Gastrocnemius medialis (tissue), 4 donors: ENCODE measurements at regions not wholly inside any gene's neighbourhood (a gene's known extent, or its start where the extent isn't known, plus 50 kb on each side); places are given as distances from the start of the nearest gene placed in this dataset.

Experiments
- ATAC-seq, 2 donors: fragments of 150-250 bp; one replicate each; pipeline ENCODE4 v1.9.1; 2016
- DNase-seq, 2 donors: peaks; one replicate each; pipeline ENCODE4 v3.0.0-alpha.2; 2019
- H3K27ac ChIP-seq, 4 donors: fragments of 200-600 bp; sonication (generic); 1 replicate in 1 of 4; 2 replicates in 3 of 4; pipeline ENCODE4 v1.5.1; 2016 to 2018; ENCODE audit warnings: mild to moderate bottlenecking in 2 of 4, moderate library complexity in 1 of 4
- H3K27me3 ChIP-seq, 3 donors: fragments of 200-600 bp; sonication (generic) in 2 of 3; 1 replicate in 1 of 3; 2 replicates in 2 of 3; pipeline versions ENCODE4 v1.5.1 to v1.6.0; 2016 to 2019; ENCODE audit warnings: mild to moderate bottlenecking in 1 of 3, moderate library complexity in 1 of 3
- H3K36me3 ChIP-seq, 2 donors: fragments of 200-600 bp; sonication (generic) in 1 of 2; one replicate each; pipeline ENCODE4 v1.5.1; 2017 to 2018
- H3K4me1 ChIP-seq, 2 donors: fragments of 200-600 bp; sonication (generic) in 1 of 2; one replicate each; pipeline ENCODE4 v1.5.1; 2016 to 2017; ENCODE audit warnings: mild to moderate bottlenecking in 2 of 2
- H3K4me3 ChIP-seq, 4 donors: fragments of 200-600 bp; sonication (generic) in 3 of 4; 1 replicate in 1 of 4; 2 replicates in 3 of 4; pipeline ENCODE4 v1.5.1; 2016 to 2019; ENCODE audit warnings: mild to moderate bottlenecking in 2 of 4
- H3K9me3 ChIP-seq, 3 donors: fragments of 200-600 bp; sonication (generic) in 2 of 3; 1 replicate in 1 of 3; 2 replicates in 2 of 3; pipeline ENCODE4 v1.5.1; 2016 to 2019
- CTCF ChIP-seq, 5 experiments: fragments of 450-650 bp in 3 of 5; fragments of 200-600 bp in 2 of 5; sonication (generic) in 2 of 5; IDR thresholded peaks in 4 of 5; conservative IDR thresholded peaks in 1 of 5; 1 replicate in 4 of 5; 2 replicates in 1 of 5; pipeline ENCODE4 v1.5.1; 2016 to 2019; ENCODE audit warnings: antibody characterized with exemption in 5 of 5, mild to moderate bottlenecking in 3 of 5, moderate library complexity in 3 of 5
- POLR2A ChIP-seq, 2 donors: fragments of 450-650 bp; IDR thresholded peaks; one replicate each; pipeline ENCODE4 v1.6.1; 2017; ENCODE audit warnings: antibody characterized with exemption in 2 of 2, mild to moderate bottlenecking in 2 of 2, moderate library complexity in 2 of 2
- in situ Hi-C, 4 donors: fragments of 200-750 bp; cut with MboI; loops; one replicate each; pipeline versions ENCODE4 v1.15.0 to v1.8.0; 2017; ENCODE audit warnings: low sequenced_read_pairs in 4 of 4
- intact Hi-C: fragments of 100-400 bp; cut with DNase I; formaldehyde crosslinking; loops from one replicate; pipeline ENCODE4 v1.15.1; 2023; ENCODE audit warnings: low total_unique reads

GRCh38 chr9:13932528-13933267 is 381.2 kb downstream of the NFIB start:
- DNase-seq (no peak), ATAC-seq (no peak)
- H3K36me3 ChIP-seq, result no peaks in the 10 kb centered on the region
- H3K27me3 ChIP-seq, result no peaks in the 10 kb centered on the region
- H3K4me1 ChIP-seq, result peaks cover 0 to 5% of the 10 kb centered on the region in 2 donors
- in situ Hi-C loops (no loop called here), intact Hi-C loops (no loop called here)
- H3K9me3 ChIP-seq, result no peaks in the 10 kb centered on the region
- TF ChIP-seq POLR2A (IDR thresholded peaks at IDR 0.05) (no peak), CTCF (IDR thresholded peaks at IDR 0.05 in 4 of 5, conservative IDR thresholded peaks at IDR 0.05 in 1 of 5) (no peak)
- H3K27ac ChIP-seq, result no peak overlapping the region
- H3K4me3 ChIP-seq, result no peak overlapping the region

GRCh38 chr9:13929013-13929412 is 384.9 kb downstream of the NFIB start:
- ATAC-seq, result no peak
- intact Hi-C loops, result no loop called here
- no peak for TF ChIP-seq CTCF (IDR thresholded peaks at IDR 0.05 in 4 of 5, conservative IDR thresholded peaks at IDR 0.05 in 1 of 5)
- TF ChIP-seq POLR2A (IDR thresholded peaks at IDR 0.05), result no peak
- Histone ChIP-seq H3K27me3 (no peaks in the 10 kb centered on the region), H3K27ac (no peak overlapping the region), H3K4me1 (peaks cover 0 to 5% of the 10 kb centered on the region in 2 donors), H3K36me3 (no peaks in the 10 kb centered on the region), H3K4me3 (no peak overlapping the region), H3K9me3 (no peaks in the 10 kb centered on the region)
- in situ Hi-C loops, result no loop called here
- DNase-seq, result no peak

GRCh38 chr9:13923381-13923780 is 390.6 kb downstream of the NFIB start:
- Histone ChIP-seq H3K4me1 (no peaks in the 10 kb centered on the region), H3K36me3 (no peaks in the 10 kb centered on the region), H3K27ac (no peak overlapping the region), H3K4me3 (no peak overlapping the region), H3K9me3 (no peaks in the 10 kb centered on the region), H3K27me3 (no peaks in the 10 kb centered on the region)
- DNase-seq, result no peak
- TF ChIP-seq CTCF (IDR thresholded peaks at IDR 0.05 in 4 of 5, conservative IDR thresholded peaks at IDR 0.05 in 1 of 5) (no peak), POLR2A (IDR thresholded peaks at IDR 0.05) (no peak)
- no peak for ATAC-seq
- in situ Hi-C loops (no loop called here), intact Hi-C loops (no loop called here)

- Histone ChIP-seq H3K36me3 (no peaks in the 10 kb centered on the region), H3K27ac (no peak overlapping the region), H3K4me3 (no peak overlapping the region), H3K4me1 (peaks cover 4 to 5% of the 10 kb centered on the region in 2 donors), H3K9me3 (no peaks in the 10 kb centered on the region), H3K27me3 (no peaks in the 10 kb centered on the region)
- TF ChIP-seq CTCF (IDR thresholded peaks at IDR 0.05 in 4 of 5, conservative IDR thresholded peaks at IDR 0.05 in 1 of 5) (no peak), POLR2A (IDR thresholded peaks at IDR 0.05) (no peak)
- ATAC-seq (no peak), DNase-seq (no peak)
- intact Hi-C loops (no loop called here), in situ Hi-C loops (no loop called here)
Observed at GRCh38 chr9:13920557-13920956, 393.4 kb downstream of the NFIB start.

GRCh38 chr9:13919401-13919800 is 394.5 kb downstream of the NFIB start:
- TF ChIP-seq CTCF (IDR thresholded peaks at IDR 0.05 in 4 of 5, conservative IDR thresholded peaks at IDR 0.05 in 1 of 5) (no peak), POLR2A (IDR thresholded peaks at IDR 0.05) (no peak)
- H3K36me3 ChIP-seq, result no peaks in the 10 kb centered on the region
- ATAC-seq, result no peak
- no peak overlapping the region for H3K4me3 ChIP-seq
- no peaks in the 10 kb centered on the region for H3K9me3 ChIP-seq
- intact Hi-C loops, result no loop called here
- in situ Hi-C loops, result no loop called here
- DNase-seq, result no peak
- peaks cover 14 to 15% of the 10 kb centered on the region in 2 donors for H3K4me1 ChIP-seq
- H3K27ac ChIP-seq, result no peak overlapping the region
- no peaks in the 10 kb centered on the region for H3K27me3 ChIP-seq
